IMR-90 (cell line): ENCODE measurements at regions not wholly inside any gene's neighbourhood (a gene's known extent, or its start where the extent isn't known, plus 50 kb on each side); places are given as distances from the start of the nearest gene placed in this dataset.

Experiments
- ATAC-seq: fragments of 200-7000 bp; cut with Tn5 transposase; 2 replicates; pipeline ENCODE4 v1.9.1; 2020; ENCODE audit warnings: low read depth, mild to moderate bottlenecking, moderate library complexity
- BruUV-seq: library from RNA; stranded (reverse); fragments of 400-500 nt; replicated peaks from 2 replicates; lab custom pipeline; 2021; lab: Mats Ljungman, UMichigan
- CTCF ChIA-PET: fragments of 300-600 bp; formaldehyde crosslinking; extraction: SDS; loops from one replicate; lab custom pipeline; 2021; ENCODE audit warnings: antibody characterized with exemption; lab: Yijun Ruan, JAX
- POLR2A ChIA-PET: fragments of 300-600 bp; sonication (Branson Sonifier 250); formaldehyde crosslinking; loops from one replicate; lab custom pipeline; 2022; ENCODE audit warnings: antibody characterized with exemption; ENCODE audit not compliant: unreplicated experiment; lab: Charles Lee
- DNase-seq: peaks from one replicate; pipeline ENCODE4 v3.0.0; 2013
- H2AFZ ChIP-seq: replicated peaks from 2 replicates; pipeline ENCODE3; 2013; ENCODE audit warnings: low read length, mild to moderate bottlenecking; ENCODE audit not compliant: poor library complexity
- H2AK5ac ChIP-seq: 2 replicates; pipeline ENCODE4 v1.6.1; 2013; ENCODE audit warnings: low read depth, low read length, inconsistent platforms
- H2AK9ac ChIP-seq: replicated peaks from 2 replicates; pipeline ENCODE3; 2013; ENCODE audit warnings: mild to moderate bottlenecking, low read depth, low read length, moderate library complexity; ENCODE audit not compliant: poor library complexity
- H2BK120ac ChIP-seq: 2 replicates; pipeline ENCODE4 v1.6.1; 2013; ENCODE audit warnings: low read depth, low read length, inconsistent platforms
- H2BK15ac ChIP-seq: 3 replicates; pipeline ENCODE4 v1.6.1; 2013; ENCODE audit warnings: low read depth, low read length, inconsistent platforms
- H2BK20ac ChIP-seq: 2 replicates; pipeline ENCODE4 v1.6.1; 2013; ENCODE audit warnings: low read depth, mild to moderate bottlenecking, inconsistent platforms, low read length, moderate library complexity
- H2BK5ac ChIP-seq: 2 replicates; pipeline ENCODE4 v1.6.1; 2013; ENCODE audit warnings: mild to moderate bottlenecking, low read depth, low read length, inconsistent platforms; ENCODE audit not compliant: poor library complexity, severe bottlenecking
- H3K14ac ChIP-seq: replicated peaks from 2 replicates; pipeline ENCODE4 v1.6.1; 2013; ENCODE audit warnings: low read depth, low read length, inconsistent platforms
- H3K18ac ChIP-seq: 2 replicates; pipeline ENCODE4 v1.6.1; 2013; ENCODE audit warnings: low read depth, low read length, control low read depth
- H3K23ac ChIP-seq: 2 replicates; pipeline ENCODE4 v1.6.1; 2013; ENCODE audit warnings: low read depth, low read length, inconsistent platforms
- H3K27ac ChIP-seq: 2 replicates; pipeline ENCODE4 v1.5.1; 2013; ENCODE audit warnings: mild to moderate bottlenecking, control low read depth, low read length; ENCODE audit not compliant: insufficient read depth
- H3K27me3 ChIP-seq: 2 replicates; pipeline ENCODE4 v1.6.1; 2013; ENCODE audit warnings: low read length; ENCODE audit not compliant: control insufficient read depth, insufficient read depth
- H3K36me3 ChIP-seq: 2 replicates; pipeline ENCODE4 v1.6.1; 2013; ENCODE audit warnings: low read length, mixed read lengths; ENCODE audit not compliant: control insufficient read depth, insufficient read depth
- H3K4ac ChIP-seq: 2 replicates; pipeline ENCODE4 v1.6.1; 2013; ENCODE audit warnings: low read depth, low read length, inconsistent platforms
- H3K4me1 ChIP-seq: 2 replicates; pipeline ENCODE4 v1.6.1; 2013; ENCODE audit warnings: low read length, mixed read lengths; ENCODE audit not compliant: control insufficient read depth, insufficient read depth
- H3K4me2 ChIP-seq: 2 replicates; pipeline ENCODE4 v1.6.1; 2013; ENCODE audit warnings: low read depth, mild to moderate bottlenecking, control low read depth, low read length, moderate library complexity
- H3K4me3 ChIP-seq: 2 replicates; pipeline ENCODE4 v1.5.1; 2013; ENCODE audit warnings: low read depth, mild to moderate bottlenecking, control low read depth, low read length, moderate library complexity; ENCODE audit not compliant: insufficient read depth
- H3K56ac ChIP-seq: 2 replicates; pipeline ENCODE4 v1.6.1; 2013; ENCODE audit warnings: low read length, inconsistent platforms; ENCODE audit not compliant: insufficient read depth; ENCODE audit errors: extremely low read depth
- H3K79me1 ChIP-seq, 2 experiments: 2 replicates each; pipeline ENCODE4 v1.6.1; 2013; ENCODE audit warnings: low read length in 2 of 2, inconsistent platforms in 1 of 2, low read depth in 1 of 2
- H3K9ac ChIP-seq: 2 replicates; pipeline ENCODE4 v1.6.1; 2013; ENCODE audit warnings: low read depth, low read length, control low read depth
- H3K9me1 ChIP-seq: 2 replicates; pipeline ENCODE4 v1.6.1; 2013; ENCODE audit warnings: low read length, inconsistent platforms; ENCODE audit not compliant: insufficient read depth
- H3K9me3 ChIP-seq: 2 replicates; pipeline ENCODE4 v1.6.1; 2013; ENCODE audit warnings: low read length; ENCODE audit not compliant: control insufficient read depth, insufficient read depth
- H4K20me1 ChIP-seq: 2 replicates; pipeline ENCODE4 v1.6.1; 2013; ENCODE audit warnings: low read length, inconsistent platforms; ENCODE audit not compliant: insufficient read depth
- H4K5ac ChIP-seq: 2 replicates; pipeline ENCODE4 v1.6.1; 2013; ENCODE audit warnings: mild to moderate bottlenecking, low read depth, low read length, control low read depth
- H4K8ac ChIP-seq, 2 experiments: 2 replicates each; pipeline ENCODE4 v1.6.1; 2013; ENCODE audit warnings: low read depth in 2 of 2, low read length in 2 of 2, control low read depth in 1 of 2, inconsistent platforms in 1 of 2
- H4K91ac ChIP-seq: 2 replicates; pipeline ENCODE4 v1.6.1; 2013; ENCODE audit warnings: low read depth, low read length, inconsistent platforms; ENCODE audit not compliant: insufficient read depth
- BHLHE40 ChIP-seq: fragments of 150-350 bp; IDR thresholded peaks from 2 replicates; pipeline ENCODE4 v1.6.1; 2016; ENCODE audit warnings: mild to moderate bottlenecking, low read depth, low read length
- CEBPB ChIP-seq: IDR thresholded peaks from 2 replicates; pipeline ENCODE4 v1.6.1; 2012; ENCODE audit warnings: low read depth, low read length, improper control_type of control experiment
- CHD1 ChIP-seq: IDR thresholded peaks from 2 replicates; pipeline ENCODE4 v1.6.1; 2012; ENCODE audit warnings: low read depth, low read length, improper control_type of control experiment
- FOS ChIP-seq: fragments of 150-350 bp; IDR thresholded peaks from 2 replicates; pipeline ENCODE4 v1.6.1; 2016; ENCODE audit warnings: low read depth, low read length
- MAFK ChIP-seq: IDR thresholded peaks from 2 replicates; pipeline ENCODE4 v1.6.1; 2012; ENCODE audit warnings: low read depth, low read length, improper control_type of control experiment
- MAZ ChIP-seq: IDR thresholded peaks from 2 replicates; pipeline ENCODE4 v1.6.1; 2012; ENCODE audit warnings: low read depth, mild to moderate bottlenecking, low read length, improper control_type of control experiment, moderate library complexity, borderline replicate concordance
- MXI1 ChIP-seq: IDR thresholded peaks from 2 replicates; pipeline ENCODE4 v1.6.1; 2012; ENCODE audit warnings: low read depth, mild to moderate bottlenecking, low read length, moderate library complexity, borderline replicate concordance
- NFE2L2 ChIP-seq: fragments of 150-350 bp; IDR thresholded peaks from 2 replicates; pipeline ENCODE4 v1.6.1; 2016; ENCODE audit warnings: low read depth, mild to moderate bottlenecking, low read length
- POLR2A ChIP-seq: IDR thresholded peaks from 2 replicates; pipeline ENCODE4 v1.6.1; 2012; ENCODE audit warnings: mild to moderate bottlenecking, low read depth, low read length
- RAD21 ChIP-seq: IDR thresholded peaks from 2 replicates; pipeline ENCODE4 v1.6.1; 2012; ENCODE audit warnings: low read length, improper control_type of control experiment
- RCOR1 ChIP-seq: IDR thresholded peaks from 2 replicates; pipeline ENCODE4 v1.6.1; 2012; ENCODE audit warnings: mild to moderate bottlenecking, low read length, improper control_type of control experiment; ENCODE audit not compliant: insufficient replicate concordance
- RFX5 ChIP-seq: IDR thresholded peaks from 2 replicates; pipeline ENCODE4 v1.8.0; 2012; ENCODE audit warnings: low read depth, mild to moderate bottlenecking, low read length, moderate library complexity
- SMC3 ChIP-seq: fragments of 150-350 bp; IDR thresholded peaks from 2 replicates; pipeline ENCODE4 v1.6.1; 2016; ENCODE audit warnings: low read depth, mild to moderate bottlenecking, antibody characterized with exemption, low read length, moderate library complexity
- WGBS, 2 experiments: methylation state at CpG; one replicate each; pipeline versions ENCODE4 v1.1.5 to v1.1.7; 2013; ENCODE audit warnings: missing lambda C conversion rate in 2 of 2; ENCODE audit not compliant: insufficient read length in 1 of 2; ENCODE audit errors: extremely low coverage in 2 of 2; 5-methylcytosine and 5-hydroxymethylcytosine counted together
- dilution Hi-C: fragments of 300-500 bp; cut with HindIII; formaldehyde crosslinking; loops from one replicate; pipeline ENCODE4 v1.14.3; 2018; ENCODE audit warnings: low sequenced_read_pairs; ENCODE audit not compliant: unreplicated experiment
- in situ Hi-C: fragments of 300-500 bp; cut with MboI; formaldehyde crosslinking; loops from 3 replicates; pipeline ENCODE4 v1.14.3; 2019; ENCODE audit warnings: low sequenced_read_pairs, inconsistent platforms, mixed read lengths
- intact Hi-C: fragments of 100-400 bp; cut with micrococcal nuclease; formaldehyde crosslinking; loops from 2 replicates; pipeline ENCODE4 v1.10.0; 2022
- TF ChIP-seq, protein P1 (sequence below): fragments of 150-350 bp; IDR thresholded peaks from 2 replicates; pipeline ENCODE4 v1.6.1; 2016; ENCODE audit warnings: low read depth, mild to moderate bottlenecking, low read length, moderate library complexity, borderline replicate concordance
- TF ChIP-seq, protein P2 (sequence below): conservative IDR thresholded peaks from 2 replicates; pipeline ENCODE4 v1.5.1; 2012; ENCODE audit warnings: mild to moderate bottlenecking, low read depth, low read length, improper control_type of control experiment
- TF ChIP-seq, protein P3 (sequence below): fragments of 150-350 bp; IDR thresholded peaks from 2 replicates; pipeline ENCODE4 v1.6.1; 2017; ENCODE audit warnings: mild to moderate bottlenecking, antibody characterized with exemption, low read length, low read depth

DNA sequence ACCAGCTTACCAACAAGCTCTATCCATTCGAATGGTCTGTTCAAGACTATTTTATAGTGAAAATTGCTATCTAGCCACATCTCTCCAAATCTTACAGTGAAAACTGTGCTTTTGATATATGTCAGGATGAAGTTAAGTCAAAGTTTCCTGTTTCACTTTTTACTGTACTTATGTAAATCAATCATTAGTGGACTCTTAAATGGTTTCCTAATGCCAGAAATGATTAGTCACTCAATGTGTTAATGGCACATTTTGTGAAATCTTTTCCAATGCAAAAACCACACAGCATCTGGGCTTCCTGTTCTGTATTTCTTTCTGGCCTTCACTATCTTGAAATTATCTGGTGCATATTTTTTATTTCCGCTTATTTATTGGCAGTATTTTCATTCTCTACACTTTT, 87.3 kb upstream of the STEAP1B start:
- ATAC-seq (no peak), DNase-seq (no peak)
- TF ChIP-seq RAD21 (no peak), BHLHE40 (no peak), CHD1 (no peak), NFE2L2 (no peak), RCOR1 (no peak), MXI1 (no peak), RFX5 (no peak), POLR2A (no peak), MAZ (no peak), CEBPB (no peak), SMC3 (no peak), MAFK (no peak), FOS (no peak)
- TF ChIP-seq, protein P1, sequence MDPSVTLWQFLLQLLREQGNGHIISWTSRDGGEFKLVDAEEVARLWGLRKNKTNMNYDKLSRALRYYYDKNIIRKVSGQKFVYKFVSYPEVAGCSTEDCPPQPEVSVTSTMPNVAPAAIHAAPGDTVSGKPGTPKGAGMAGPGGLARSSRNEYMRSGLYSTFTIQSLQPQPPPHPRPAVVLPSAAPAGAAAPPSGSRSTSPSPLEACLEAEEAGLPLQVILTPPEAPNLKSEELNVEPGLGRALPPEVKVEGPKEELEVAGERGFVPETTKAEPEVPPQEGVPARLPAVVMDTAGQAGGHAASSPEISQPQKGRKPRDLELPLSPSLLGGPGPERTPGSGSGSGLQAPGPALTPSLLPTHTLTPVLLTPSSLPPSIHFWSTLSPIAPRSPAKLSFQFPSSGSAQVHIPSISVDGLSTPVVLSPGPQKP, result no peak
- TF ChIP-seq, protein P2, sequence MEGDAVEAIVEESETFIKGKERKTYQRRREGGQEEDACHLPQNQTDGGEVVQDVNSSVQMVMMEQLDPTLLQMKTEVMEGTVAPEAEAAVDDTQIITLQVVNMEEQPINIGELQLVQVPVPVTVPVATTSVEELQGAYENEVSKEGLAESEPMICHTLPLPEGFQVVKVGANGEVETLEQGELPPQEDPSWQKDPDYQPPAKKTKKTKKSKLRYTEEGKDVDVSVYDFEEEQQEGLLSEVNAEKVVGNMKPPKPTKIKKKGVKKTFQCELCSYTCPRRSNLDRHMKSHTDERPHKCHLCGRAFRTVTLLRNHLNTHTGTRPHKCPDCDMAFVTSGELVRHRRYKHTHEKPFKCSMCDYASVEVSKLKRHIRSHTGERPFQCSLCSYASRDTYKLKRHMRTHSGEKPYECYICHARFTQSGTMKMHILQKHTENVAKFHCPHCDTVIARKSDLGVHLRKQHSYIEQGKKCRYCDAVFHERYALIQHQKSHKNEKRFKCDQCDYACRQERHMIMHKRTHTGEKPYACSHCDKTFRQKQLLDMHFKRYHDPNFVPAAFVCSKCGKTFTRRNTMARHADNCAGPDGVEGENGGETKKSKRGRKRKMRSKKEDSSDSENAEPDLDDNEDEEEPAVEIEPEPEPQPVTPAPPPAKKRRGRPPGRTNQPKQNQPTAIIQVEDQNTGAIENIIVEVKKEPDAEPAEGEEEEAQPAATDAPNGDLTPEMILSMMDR, result no peak
- TF ChIP-seq, protein P3, sequence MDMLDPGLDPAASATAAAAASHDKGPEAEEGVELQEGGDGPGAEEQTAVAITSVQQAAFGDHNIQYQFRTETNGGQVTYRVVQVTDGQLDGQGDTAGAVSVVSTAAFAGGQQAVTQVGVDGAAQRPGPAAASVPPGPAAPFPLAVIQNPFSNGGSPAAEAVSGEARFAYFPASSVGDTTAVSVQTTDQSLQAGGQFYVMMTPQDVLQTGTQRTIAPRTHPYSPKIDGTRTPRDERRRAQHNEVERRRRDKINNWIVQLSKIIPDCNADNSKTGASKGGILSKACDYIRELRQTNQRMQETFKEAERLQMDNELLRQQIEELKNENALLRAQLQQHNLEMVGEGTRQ, result no peak
- intact Hi-C loops, result no loop called here
- no peak overlapping the region for H4K91ac ChIP-seq
- no peaks in the 10 kb centered on the region for H3K27me3 ChIP-seq
- 0 out of 2 replicates have a peak overlapping the region, but pooled peaks have one; percentile 21 for H2AK5ac ChIP-seq
- H3K14ac ChIP-seq, result peak overlapping the region; percentile 19
- H2AK9ac ChIP-seq, result no peak overlapping the region
- POLR2A ChIA-PET, result no interaction called here
- H3K79me1 ChIP-seq, result no peaks in the 10 kb centered on the region
- no peak overlapping the region for H3K4me2 ChIP-seq
- BruUV-seq, result no TSS peak
- H3K27ac ChIP-seq, result no peak overlapping the region
- no peak overlapping the region for H4K5ac ChIP-seq
- H3K4me1 ChIP-seq, result peaks cover 22% of the 10 kb centered on the region
- H3K4me3 ChIP-seq, result no peak overlapping the region
- no peak overlapping the region for H3K56ac ChIP-seq
- H2BK120ac ChIP-seq, result peak overlapping the region; percentile 55; the same call in 1 of the 2 replicates
- dilution Hi-C loops, result no loop called here
- WGBS, 2 experiments, result no CpG with 5 or more reads among the region's 2 CpGs
- H4K20me1 ChIP-seq, result no peaks in the 10 kb centered on the region
- in situ Hi-C loops, result no loop called here
- no peaks in the 10 kb centered on the region for H3K36me3 ChIP-seq
- H3K9me3 ChIP-seq, result no peaks in the 10 kb centered on the region
- H2BK15ac ChIP-seq, result no peak overlapping the region
- no peak overlapping the region for H3K23ac ChIP-seq
- H2BK20ac ChIP-seq, result no peak overlapping the region
- peak overlapping the region in 1 of 2 experiments; percentile 3; a peak in 1 of 4 replicates for H4K8ac ChIP-seq
- H3K18ac ChIP-seq, result peak overlapping the region; percentile 26; the same call in 1 of the 2 replicates
- no peak overlapping the region for H2BK5ac ChIP-seq
- H3K9me1 ChIP-seq, result peaks cover 20% of the 10 kb centered on the region
- no peak overlapping the region for H2AFZ ChIP-seq
- CTCF ChIA-PET, result interaction anchor here (0.6 to 1.2 kb wide), 7 partner anchors 19 to 469 kb away, joined by 3 to 5 read pairs (median 3); no protein-coding TSS in a partner anchor
- H3K9ac ChIP-seq, result no peak overlapping the region
- peak overlapping the region; percentile 5; the same call in 1 of the 2 replicates for H3K4ac ChIP-seq
